ENCODE measurements at regions not wholly inside any gene's neighbourhood (a gene's known extent, or its start where the extent isn't known, plus 50 kb on each side); places are given as distances from the start of the nearest gene placed in this dataset.
"Not testable (repeated sequence)": the region's sequence is repeated elsewhere in the genome, so short reads cannot be mapped to it uniquely, and the experiment has no call there.

DNA sequence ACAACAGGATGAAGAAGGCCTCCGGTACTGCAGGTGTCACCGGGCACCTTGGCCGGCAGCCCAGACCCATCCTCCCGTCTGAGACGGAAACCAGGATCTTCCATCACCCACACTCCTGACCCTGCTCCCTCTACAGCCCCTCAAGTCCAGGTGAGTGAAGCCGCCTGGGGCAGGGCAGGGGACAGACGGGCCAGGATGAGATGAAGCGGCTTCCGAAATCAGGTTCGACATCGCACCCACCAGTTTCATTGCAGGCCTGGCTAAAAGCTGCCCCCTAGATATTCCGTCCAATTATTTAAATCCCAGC is 639.1 kb downstream of the TBC1D22A start:
- Histone ChIP-seq H3K4me3 (replicated peaks; ENCODE audit: low read depth, low read length) (no peak overlapping the region), H3K27me3 (replicated peaks; ENCODE audit: control insufficient read depth, insufficient read depth, low read length) (no peaks in the 10 kb centered on the region), H3K36me3 (ENCODE audit: control insufficient read depth, insufficient read depth, low read length) (no peaks in the 10 kb centered on the region)
- DNase-seq (ENCODE audit: extremely low read depth, insufficient read length) = no peak
- TF ChIP-seq, protein P1, sequence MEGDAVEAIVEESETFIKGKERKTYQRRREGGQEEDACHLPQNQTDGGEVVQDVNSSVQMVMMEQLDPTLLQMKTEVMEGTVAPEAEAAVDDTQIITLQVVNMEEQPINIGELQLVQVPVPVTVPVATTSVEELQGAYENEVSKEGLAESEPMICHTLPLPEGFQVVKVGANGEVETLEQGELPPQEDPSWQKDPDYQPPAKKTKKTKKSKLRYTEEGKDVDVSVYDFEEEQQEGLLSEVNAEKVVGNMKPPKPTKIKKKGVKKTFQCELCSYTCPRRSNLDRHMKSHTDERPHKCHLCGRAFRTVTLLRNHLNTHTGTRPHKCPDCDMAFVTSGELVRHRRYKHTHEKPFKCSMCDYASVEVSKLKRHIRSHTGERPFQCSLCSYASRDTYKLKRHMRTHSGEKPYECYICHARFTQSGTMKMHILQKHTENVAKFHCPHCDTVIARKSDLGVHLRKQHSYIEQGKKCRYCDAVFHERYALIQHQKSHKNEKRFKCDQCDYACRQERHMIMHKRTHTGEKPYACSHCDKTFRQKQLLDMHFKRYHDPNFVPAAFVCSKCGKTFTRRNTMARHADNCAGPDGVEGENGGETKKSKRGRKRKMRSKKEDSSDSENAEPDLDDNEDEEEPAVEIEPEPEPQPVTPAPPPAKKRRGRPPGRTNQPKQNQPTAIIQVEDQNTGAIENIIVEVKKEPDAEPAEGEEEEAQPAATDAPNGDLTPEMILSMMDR (IDR thresholded peaks at IDR 0.05; ENCODE audit: insufficient read depth, low read length, poor library complexity, severe bottlenecking) = no peak

GRCh38 chr22:47400701-47401591 is 638.5 kb downstream of the TBC1D22A start:
- H3K36me3 ChIP-seq (ENCODE audit: control insufficient read depth, insufficient read depth, low read length) = no peaks in the 10 kb centered on the region
- H3K4me3 ChIP-seq (replicated peaks; ENCODE audit: low read depth, low read length) = no peak overlapping the region
- TF ChIP-seq, protein P1 (IDR thresholded peaks at IDR 0.05; ENCODE audit: insufficient read depth, low read length, poor library complexity, severe bottlenecking) = no peak
- no peaks in the 10 kb centered on the region for H3K27me3 ChIP-seq (replicated peaks; ENCODE audit: control insufficient read depth, insufficient read depth, low read length)
- no peak for DNase-seq (ENCODE audit: extremely low read depth, insufficient read length)

GRCh38 chr22:47400131-47400530 is 637.7 kb downstream of the TBC1D22A start:
- not testable (repeated sequence) for H3K36me3 ChIP-seq (ENCODE audit: control insufficient read depth, insufficient read depth, low read length); H3K27me3 ChIP-seq (replicated peaks; ENCODE audit: control insufficient read depth, insufficient read depth, low read length); H3K4me3 ChIP-seq (replicated peaks; ENCODE audit: low read depth, low read length); DNase-seq (ENCODE audit: extremely low read depth, insufficient read length)

GRCh38 chr22:47398921-47399790 is 636.7 kb downstream of the TBC1D22A start:
- Histone ChIP-seq H3K36me3 (ENCODE audit: control insufficient read depth, insufficient read depth, low read length) (no peaks in the 10 kb centered on the region), H3K27me3 (replicated peaks; ENCODE audit: control insufficient read depth, insufficient read depth, low read length) (no peaks in the 10 kb centered on the region), H3K4me3 (replicated peaks; ENCODE audit: low read depth, low read length) (no peak overlapping the region)
- TF ChIP-seq, protein P1 (IDR thresholded peaks at IDR 0.05; ENCODE audit: insufficient read depth, low read length, poor library complexity, severe bottlenecking) = no peak
- no peak for DNase-seq (ENCODE audit: extremely low read depth, insufficient read length)

DNA sequence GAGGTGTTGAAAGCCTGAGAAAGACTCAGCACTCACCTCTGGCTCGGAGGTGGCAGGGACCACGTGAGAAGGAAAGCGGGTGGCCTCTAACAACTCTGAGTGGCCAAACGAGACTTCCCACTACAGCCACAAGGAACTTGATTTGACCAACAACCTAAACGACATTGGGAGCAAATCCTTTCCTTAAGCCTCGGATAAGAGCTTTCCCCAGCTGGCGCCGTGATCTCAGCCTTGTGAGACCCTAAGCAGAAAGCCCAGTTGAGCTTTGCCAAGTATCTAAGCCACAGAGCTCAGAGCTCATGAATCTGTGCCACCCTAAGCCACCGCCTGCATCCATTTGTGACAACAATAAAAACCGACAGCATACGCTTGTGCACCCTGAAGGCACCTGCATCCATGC is 636.0 kb downstream of the TBC1D22A start:
- no peaks in the 10 kb centered on the region for H3K27me3 ChIP-seq (replicated peaks; ENCODE audit: control insufficient read depth, insufficient read depth, low read length)
- TF ChIP-seq, protein P1 (IDR thresholded peaks at IDR 0.05; ENCODE audit: insufficient read depth, low read length, poor library complexity, severe bottlenecking) = no peak
- H3K4me3 ChIP-seq (replicated peaks; ENCODE audit: low read depth, low read length) = no peak overlapping the region
- DNase-seq (ENCODE audit: extremely low read depth, insufficient read length) = no peak
- H3K36me3 ChIP-seq (ENCODE audit: control insufficient read depth, insufficient read depth, low read length) = no peaks in the 10 kb centered on the region

- no peaks in the 10 kb centered on the region for H3K27me3 ChIP-seq (replicated peaks; ENCODE audit: control insufficient read depth, insufficient read depth, low read length)
- no peaks in the 10 kb centered on the region for H3K36me3 ChIP-seq (ENCODE audit: control insufficient read depth, insufficient read depth, low read length)
- TF ChIP-seq, protein P1 (IDR thresholded peaks at IDR 0.05; ENCODE audit: insufficient read depth, low read length, poor library complexity, severe bottlenecking) = no peak
- no peak overlapping the region for H3K4me3 ChIP-seq (replicated peaks; ENCODE audit: low read depth, low read length)
- DNase-seq (ENCODE audit: extremely low read depth, insufficient read length) = no peak
Observed at GRCh38 chr22:47397673-47398072, 635.2 kb downstream of the TBC1D22A start.
